SU-DHL-6 (cell line): ENCODE measurements at regions not wholly inside any gene's neighbourhood (a gene's known extent, or its start where the extent isn't known, plus 50 kb on each side); places are given as distances from the start of the nearest gene placed in this dataset.

Source experiments
- H2AFZ ChIP-seq: fragments of 200-600 bp; sonication (generic); 2 replicates; pipeline ENCODE4 v1.6.1; 2014; ENCODE audit warnings: low read depth, mild to moderate bottlenecking, moderate library complexity, mixed read lengths, antibody characterized with exemption, low read length; ENCODE audit not compliant: severe bottlenecking
- H3F3A ChIP-seq: fragments of 200-600 bp; shearing (Covaris generic); 2 replicates; pipeline ENCODE4 v1.6.0; 2016; ENCODE audit warnings: antibody characterized with exemption, mild to moderate bottlenecking; ENCODE audit not compliant: insufficient read depth
- H3K27ac ChIP-seq: fragments of 200-600 bp; sonication (generic); 2 replicates; pipeline ENCODE4 v1.5.1; 2016; ENCODE audit warnings: low read depth, mild to moderate bottlenecking, low read length, moderate library complexity, mixed read lengths
- H3K27me3 ChIP-seq: fragments of 200-600 bp; sonication (generic), shearing (Covaris generic); 2 replicates; pipeline ENCODE4 v1.6.0; 2014; ENCODE audit warnings: mild to moderate bottlenecking, low read length
- H3K36me3 ChIP-seq: fragments of 200-600 bp; sonication (generic); 2 replicates; pipeline ENCODE4 v1.6.1; 2014; ENCODE audit warnings: mild to moderate bottlenecking, low read length, mixed read lengths
- H3K4me2 ChIP-seq: fragments of 300-600, 200-600 bp; shearing (Covaris generic), sonication (generic); 2 replicates; pipeline ENCODE4 v1.6.0; 2014; ENCODE audit warnings: low read length, low read depth, mild to moderate bottlenecking; ENCODE audit not compliant: poor library complexity, severe bottlenecking
- H3K4me3 ChIP-seq: fragments of 200-600 bp; sonication (generic); 2 replicates; pipeline ENCODE4 v1.5.1; 2014; ENCODE audit warnings: antibody characterized with exemption, low read length, mild to moderate bottlenecking, mixed read lengths; ENCODE audit not compliant: insufficient read depth, poor library complexity, severe bottlenecking
- H3K79me2 ChIP-seq: fragments of 200-600 bp; sonication (generic); 2 replicates; pipeline ENCODE4 v1.6.1; 2014; ENCODE audit warnings: mild to moderate bottlenecking, low read length, moderate library complexity; ENCODE audit not compliant: insufficient read depth
- H3K9ac ChIP-seq: fragments of 200-600 bp; sonication (generic); 2 replicates; pipeline ENCODE4 v1.7.0; 2014; ENCODE audit warnings: mild to moderate bottlenecking, low read length
- H3K9me2 ChIP-seq: fragments of 200-600 bp; sonication (generic); replicated peaks from 2 replicates; pipeline ENCODE4 v1.6.1; 2014; ENCODE audit warnings: low read length; ENCODE audit not compliant: insufficient read depth
- H3K9me3 ChIP-seq: fragments of 200-600 bp; sonication (generic); 2 replicates; pipeline ENCODE4 v1.6.1; 2014; ENCODE audit warnings: low read length, mixed read lengths; ENCODE audit not compliant: insufficient read depth
- H4K20me1 ChIP-seq: fragments of 200-600 bp; sonication (generic); 2 replicates; pipeline ENCODE4 v1.6.1; 2014; ENCODE audit warnings: low read depth, mild to moderate bottlenecking, antibody characterized with exemption, low read length, moderate library complexity, mixed read lengths
- EZH2phosphoT487 ChIP-seq: fragments of 200-600 bp; sonication (generic), shearing (Covaris generic); conservative IDR thresholded peaks from 2 replicates; pipeline ENCODE4 v1.6.1; 2018; ENCODE audit warnings: mild to moderate bottlenecking, antibody characterized with exemption, low read length, moderate library complexity, mixed read lengths
- TF ChIP-seq, protein P1 (sequence below): fragments of 200-600 bp; sonication (generic); IDR thresholded peaks from one replicate; pipeline ENCODE4 v1.5.1; 2017; ENCODE audit warnings: antibody characterized with exemption, mild to moderate bottlenecking, low read length, moderate library complexity; ENCODE audit not compliant: insufficient read depth, poor library complexity, severe bottlenecking

GRCh38 chr13:81658598-81659370 is 1317.9 kb upstream of the SPRY2 start:
- Histone ChIP-seq H3K79me2 (no peaks in the 10 kb centered on the region), H3K9me2 (no peaks in the 10 kb centered on the region), H3K9ac (no peak overlapping the region), H3F3A (no peaks in the 10 kb centered on the region; the same call in 1 of the 2 replicates), H3K36me3 (no peaks in the 10 kb centered on the region), H4K20me1 (no peaks in the 10 kb centered on the region), H3K9me3 (0 out of 2 replicates have a peak, but pooled peaks cover 4% of the 10 kb centered on the region), H3K4me3 (no peak overlapping the region), H3K4me2 (no peak overlapping the region), H3K27ac (no peak overlapping the region), H2AFZ (peak overlapping the region; percentile 40), H3K27me3 (no peaks in the 10 kb centered on the region)
- TF ChIP-seq EZH2phosphoT487, result no peak
- TF ChIP-seq, protein P1, sequence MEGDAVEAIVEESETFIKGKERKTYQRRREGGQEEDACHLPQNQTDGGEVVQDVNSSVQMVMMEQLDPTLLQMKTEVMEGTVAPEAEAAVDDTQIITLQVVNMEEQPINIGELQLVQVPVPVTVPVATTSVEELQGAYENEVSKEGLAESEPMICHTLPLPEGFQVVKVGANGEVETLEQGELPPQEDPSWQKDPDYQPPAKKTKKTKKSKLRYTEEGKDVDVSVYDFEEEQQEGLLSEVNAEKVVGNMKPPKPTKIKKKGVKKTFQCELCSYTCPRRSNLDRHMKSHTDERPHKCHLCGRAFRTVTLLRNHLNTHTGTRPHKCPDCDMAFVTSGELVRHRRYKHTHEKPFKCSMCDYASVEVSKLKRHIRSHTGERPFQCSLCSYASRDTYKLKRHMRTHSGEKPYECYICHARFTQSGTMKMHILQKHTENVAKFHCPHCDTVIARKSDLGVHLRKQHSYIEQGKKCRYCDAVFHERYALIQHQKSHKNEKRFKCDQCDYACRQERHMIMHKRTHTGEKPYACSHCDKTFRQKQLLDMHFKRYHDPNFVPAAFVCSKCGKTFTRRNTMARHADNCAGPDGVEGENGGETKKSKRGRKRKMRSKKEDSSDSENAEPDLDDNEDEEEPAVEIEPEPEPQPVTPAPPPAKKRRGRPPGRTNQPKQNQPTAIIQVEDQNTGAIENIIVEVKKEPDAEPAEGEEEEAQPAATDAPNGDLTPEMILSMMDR, result no peak

GRCh38 chr13:81639984-81640582 is 1299.2 kb upstream of the SPRY2 start:
- Histone ChIP-seq H2AFZ (no peak overlapping the region), H3K27ac (no peak overlapping the region), H3K27me3 (no peaks in the 10 kb centered on the region), H3K4me3 (no peak overlapping the region), H3K4me2 (no peak overlapping the region), H4K20me1 (no peaks in the 10 kb centered on the region), H3F3A (no peaks in the 10 kb centered on the region), H3K9me3 (no peaks in the 10 kb centered on the region), H3K36me3 (no peaks in the 10 kb centered on the region), H3K79me2 (no peaks in the 10 kb centered on the region), H3K9me2 (no peaks in the 10 kb centered on the region), H3K9ac (no peak overlapping the region)
- TF ChIP-seq, protein P1, result no peak
- TF ChIP-seq EZH2phosphoT487, result no peak

- Histone ChIP-seq H4K20me1 (no peaks in the 10 kb centered on the region), H3F3A (no peaks in the 10 kb centered on the region), H3K79me2 (no peaks in the 10 kb centered on the region), H3K9me3 (no peaks in the 10 kb centered on the region), H3K4me2 (no peak overlapping the region), H3K36me3 (no peaks in the 10 kb centered on the region), H3K27me3 (no peaks in the 10 kb centered on the region), H3K9me2 (no peaks in the 10 kb centered on the region), H3K4me3 (no peak overlapping the region), H3K27ac (no peak overlapping the region), H3K9ac (no peak overlapping the region), H2AFZ (no peak overlapping the region)
- no peak for TF ChIP-seq EZH2phosphoT487
- TF ChIP-seq, protein P1, result no peak
Observed at GRCh38 chr13:81637457-81637856, 1296.5 kb upstream of the SPRY2 start.
